ENCODE measurements at regions not wholly inside any gene's neighbourhood (a gene's known extent, or its start where the extent isn't known, plus 50 kb on each side); places are given as distances from the start of the nearest gene placed in this dataset.
A peak's percentile ranks its signal among the peaks of the same experiment; 100 is the strongest.

DNA sequence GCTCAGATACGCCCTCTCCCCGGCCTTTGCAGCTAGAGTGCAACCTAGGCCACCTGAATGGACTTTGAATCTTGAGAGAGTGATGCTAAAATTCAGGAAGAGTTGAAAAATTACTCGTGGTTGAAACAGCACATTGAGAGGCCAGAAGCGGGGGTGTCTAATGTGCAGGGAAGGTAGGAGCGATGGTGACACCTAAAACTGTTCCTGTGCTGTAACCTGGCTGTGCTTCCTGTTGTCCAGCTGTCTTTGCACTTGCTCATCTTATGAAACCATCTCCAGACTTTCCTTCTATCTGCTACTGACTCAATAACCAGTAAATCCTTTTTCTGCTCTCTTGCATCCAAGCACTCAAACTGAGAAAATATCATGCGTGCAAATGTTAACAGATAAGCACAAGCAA lies 106.4 kb upstream of the RPS6KA3 start:
- no peak for DNase-seq (ENCODE audit: low read depth)
- TF ChIP-seq, protein P1, sequence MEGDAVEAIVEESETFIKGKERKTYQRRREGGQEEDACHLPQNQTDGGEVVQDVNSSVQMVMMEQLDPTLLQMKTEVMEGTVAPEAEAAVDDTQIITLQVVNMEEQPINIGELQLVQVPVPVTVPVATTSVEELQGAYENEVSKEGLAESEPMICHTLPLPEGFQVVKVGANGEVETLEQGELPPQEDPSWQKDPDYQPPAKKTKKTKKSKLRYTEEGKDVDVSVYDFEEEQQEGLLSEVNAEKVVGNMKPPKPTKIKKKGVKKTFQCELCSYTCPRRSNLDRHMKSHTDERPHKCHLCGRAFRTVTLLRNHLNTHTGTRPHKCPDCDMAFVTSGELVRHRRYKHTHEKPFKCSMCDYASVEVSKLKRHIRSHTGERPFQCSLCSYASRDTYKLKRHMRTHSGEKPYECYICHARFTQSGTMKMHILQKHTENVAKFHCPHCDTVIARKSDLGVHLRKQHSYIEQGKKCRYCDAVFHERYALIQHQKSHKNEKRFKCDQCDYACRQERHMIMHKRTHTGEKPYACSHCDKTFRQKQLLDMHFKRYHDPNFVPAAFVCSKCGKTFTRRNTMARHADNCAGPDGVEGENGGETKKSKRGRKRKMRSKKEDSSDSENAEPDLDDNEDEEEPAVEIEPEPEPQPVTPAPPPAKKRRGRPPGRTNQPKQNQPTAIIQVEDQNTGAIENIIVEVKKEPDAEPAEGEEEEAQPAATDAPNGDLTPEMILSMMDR (IDR thresholded peaks at IDR 0.05; ENCODE audit: control insufficient read depth, extremely low read depth, insufficient read depth), result no peak
- no peak overlapping the region for H3K4me3 ChIP-seq (ENCODE audit: low read depth, low read length)

DNA sequence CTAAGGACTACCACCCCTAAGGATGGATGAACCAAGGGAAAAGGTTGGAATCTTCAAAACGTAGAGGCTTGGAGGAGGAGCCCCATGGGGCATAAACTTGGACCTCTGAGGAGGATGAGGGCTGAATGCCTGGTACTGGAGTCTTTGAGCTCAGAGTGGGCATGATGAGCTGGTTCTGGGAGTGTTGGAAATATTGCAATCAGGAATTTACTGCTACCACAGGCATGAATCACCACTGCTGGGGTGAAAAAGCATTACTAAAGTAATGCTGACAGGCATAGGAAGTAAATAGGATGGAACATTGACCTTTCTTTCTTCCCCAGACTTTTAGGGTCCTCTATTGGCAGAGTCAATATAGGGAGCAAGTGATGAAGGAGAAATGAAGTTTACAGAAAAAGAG lies 105.8 kb upstream of the RPS6KA3 start:
- no peak overlapping the region for H3K4me3 ChIP-seq (ENCODE audit: low read depth, low read length)
- TF ChIP-seq, protein P1 (IDR thresholded peaks at IDR 0.05; ENCODE audit: control insufficient read depth, extremely low read depth, insufficient read depth), result no peak
- no peak for DNase-seq (ENCODE audit: low read depth)

DNA sequence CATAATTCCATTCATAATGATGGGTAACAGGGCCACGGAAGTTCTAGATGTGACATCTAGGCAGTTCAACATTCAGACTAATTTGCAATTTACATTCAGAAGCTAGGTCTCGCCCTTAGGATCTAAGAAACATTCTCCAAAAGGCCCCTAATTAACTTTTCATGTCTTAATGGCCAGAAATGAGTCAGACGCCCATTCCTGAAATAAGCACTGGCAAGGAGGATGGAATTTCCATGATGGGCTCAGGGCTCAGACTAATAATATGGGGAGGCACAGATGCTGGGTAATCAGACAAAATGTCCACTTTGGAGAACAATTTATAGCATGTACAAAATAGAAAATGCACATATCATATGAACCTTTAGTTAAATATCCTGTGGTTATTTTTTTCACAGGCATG lies 102.8 kb upstream of the RPS6KA3 start:
- TF ChIP-seq, protein P1 (IDR thresholded peaks at IDR 0.05; ENCODE audit: control insufficient read depth, extremely low read depth, insufficient read depth), result no peak
- H3K4me3 ChIP-seq (ENCODE audit: low read depth, low read length), result no peak overlapping the region
- no peak for DNase-seq (ENCODE audit: low read depth)

DNA sequence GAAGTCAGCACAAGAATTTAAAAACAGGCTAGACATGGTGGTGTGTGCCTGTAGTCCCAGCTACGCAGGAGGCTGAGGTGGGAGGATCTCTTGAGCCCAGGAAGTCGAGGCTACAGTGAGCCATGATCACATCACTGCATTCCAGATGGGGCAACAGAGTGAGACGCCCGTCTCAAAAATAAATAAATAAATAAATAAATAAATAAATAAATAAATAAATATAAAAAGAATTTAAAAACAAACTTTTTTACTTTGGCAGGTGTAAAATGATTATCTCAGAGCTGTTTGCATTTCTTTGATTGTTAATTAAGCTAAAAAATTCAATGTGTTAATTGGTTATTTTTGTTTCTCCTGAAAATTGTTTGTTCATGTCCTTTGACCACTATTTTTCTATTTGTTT lies 97.5 kb upstream of the RPS6KA3 start:
- TF ChIP-seq, protein P1 (IDR thresholded peaks at IDR 0.05; ENCODE audit: control insufficient read depth, extremely low read depth, insufficient read depth), result no peak
- H3K4me3 ChIP-seq (ENCODE audit: low read depth, low read length), result no peak overlapping the region

GRCh38 chrX:20363275-20363674 lies 96.6 kb upstream of the RPS6KA3 start:
- no peak for DNase-seq (ENCODE audit: low read depth)
- TF ChIP-seq, protein P1 (IDR thresholded peaks at IDR 0.05; ENCODE audit: control insufficient read depth, extremely low read depth, insufficient read depth), result no peak
- no peak overlapping the region for H3K4me3 ChIP-seq (ENCODE audit: low read depth, low read length)

More for the DNA sequence above, 97.5 kb upstream of the RPS6KA3 start:
- no peak for DNase-seq (ENCODE audit: low read depth)

DNA sequence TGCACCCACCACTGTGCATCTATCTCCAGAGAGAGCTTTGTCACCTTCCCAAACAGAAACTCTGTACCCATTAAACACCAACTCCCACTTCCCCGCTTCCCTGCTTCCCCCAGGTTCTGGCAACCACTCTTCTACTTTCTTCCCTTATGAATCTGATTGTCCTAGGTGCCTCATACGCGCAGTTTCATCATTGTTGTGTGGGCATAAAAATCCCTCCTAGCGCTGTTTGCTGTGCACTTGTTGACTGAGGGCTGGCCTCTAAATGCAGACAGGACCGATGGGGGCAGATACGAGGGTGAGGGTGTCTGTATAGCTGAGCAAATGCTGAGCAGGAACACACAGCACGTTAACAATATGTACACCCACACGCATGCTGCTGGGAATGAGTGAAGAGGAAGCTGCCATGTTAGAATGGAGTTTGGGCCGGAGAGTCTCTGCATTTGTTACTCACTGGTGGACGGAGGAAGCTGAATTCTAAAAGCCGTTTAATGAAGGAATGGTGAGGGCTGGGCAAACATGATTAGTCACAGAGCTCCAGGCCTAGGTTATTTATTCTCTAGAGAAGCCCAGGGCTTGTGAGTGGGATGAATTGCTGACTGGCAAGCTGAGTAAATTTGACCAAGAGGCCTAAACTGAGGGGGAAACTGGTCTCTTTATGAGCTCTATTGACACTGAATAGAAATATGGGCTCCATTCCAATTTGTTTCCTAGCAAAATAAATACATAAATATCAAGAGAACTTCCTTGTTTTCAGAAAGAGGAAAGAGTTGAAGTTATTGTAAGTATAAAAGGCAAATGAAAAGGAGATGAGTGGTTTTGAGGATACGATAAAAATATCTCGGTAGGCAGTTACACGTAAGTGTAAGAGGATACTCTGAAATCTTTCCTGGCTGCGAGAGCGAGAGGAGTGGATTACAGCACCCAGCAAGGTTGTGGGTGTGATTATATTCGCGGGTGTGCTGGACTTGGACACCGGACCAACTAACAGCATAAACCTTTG lies 95.9 kb upstream of the RPS6KA3 start:
- TF ChIP-seq, protein P1 (IDR thresholded peaks at IDR 0.05; ENCODE audit: control insufficient read depth, extremely low read depth, insufficient read depth), result no peak
- no peak overlapping the region for H3K4me3 ChIP-seq (ENCODE audit: low read depth, low read length)
- DNase-seq (ENCODE audit: low read depth), result peak; percentile 48
